H1 (cell line): ENCODE measurements at regions not wholly inside any gene's neighbourhood (a gene's known extent, or its start where the extent isn't known, plus 50 kb on each side); places are given as distances from the start of the nearest gene placed in this dataset.

ENCODE experiments used
- CTCF ChIA-PET: fragments of 300-600 bp; sonication (Branson Sonifier 250); formaldehyde crosslinking; loops from one replicate; lab custom pipeline; 2021; ENCODE audit not compliant: partially characterized antibody; lab: Charles Lee
- POLR2A ChIA-PET: fragments of 300-600 bp; sonication (Branson Sonifier 250); formaldehyde crosslinking; loops from one replicate; lab custom pipeline; 2021; ENCODE audit warnings: inconsistent platforms; ENCODE audit not compliant: partially characterized antibody; lab: Charles Lee
- DNase-seq, 2 experiments: peaks; one replicate each; pipeline versions ENCODE4 v3.0.0 to v3.0.0-alpha.2; 2010 to 2022; ENCODE audit warnings: low spot score in 2 of 2, low read depth in 1 of 2, mixed read lengths in 1 of 2
- FAIRE-seq: peaks from 2 replicates; lab custom pipeline; 2011; peaks lifted over from hg19 to GRCh38; lab: Jason Lieb, UNC
- H2AFZ ChIP-seq: 2 replicates; pipeline ENCODE4 v1.8.1; 2012; ENCODE audit warnings: low read length, inconsistent platforms
- H2AK5ac ChIP-seq: 2 replicates; pipeline ENCODE4 v1.6.1; 2013; ENCODE audit warnings: low read depth, low read length
- H2BK120ac ChIP-seq: replicated peaks from 2 replicates; pipeline ENCODE3; 2013; ENCODE audit warnings: low read depth, low read length, inconsistent platforms
- H2BK12ac ChIP-seq: 2 replicates; pipeline ENCODE4 v1.6.1; 2013; ENCODE audit warnings: low read depth, low read length
- H2BK15ac ChIP-seq: 2 replicates; pipeline ENCODE4 v1.6.1; 2013; ENCODE audit warnings: low read length
- H2BK20ac ChIP-seq: 2 replicates; pipeline ENCODE4 v1.6.1; 2013; ENCODE audit warnings: low read length
- H2BK5ac ChIP-seq: 2 replicates; pipeline ENCODE4 v1.6.1; 2013; ENCODE audit warnings: low read depth, low read length
- H3K14ac ChIP-seq: 2 replicates; pipeline ENCODE4 v1.6.1; 2013; ENCODE audit warnings: inconsistent platforms; ENCODE audit not compliant: insufficient read length
- H3K18ac ChIP-seq: 2 replicates; pipeline ENCODE4 v1.6.1; 2013; ENCODE audit warnings: low read length; ENCODE audit errors: extremely low read depth
- H3K23ac ChIP-seq: 2 replicates; pipeline ENCODE4 v1.6.1; 2013; ENCODE audit warnings: inconsistent platforms; ENCODE audit not compliant: insufficient read length
- H3K23me2 ChIP-seq: 2 replicates; pipeline ENCODE4 v1.6.1; 2013; ENCODE audit warnings: low read depth, low read length
- H3K27ac ChIP-seq: 2 replicates; pipeline ENCODE4 v1.6.1; 2011; ENCODE audit warnings: low read depth, low read length, inconsistent platforms
- H3K27me3 ChIP-seq, 4 experiments: replicated peaks in 1 of 4; 1 replicate in 1 of 4; 2 replicates in 3 of 4; pipeline versions ENCODE4 v1.6.1 to v1.8.1; 2011 to 2013; ENCODE audit warnings: low read length in 3 of 4, mild to moderate bottlenecking in 3 of 4, inconsistent platforms in 2 of 4, mixed read lengths in 2 of 4, moderate library complexity in 1 of 4; ENCODE audit not compliant: control insufficient read depth in 3 of 4, insufficient read depth in 3 of 4; ENCODE audit errors: extremely low read depth in 1 of 4
- H3K36me3 ChIP-seq, 4 experiments: 2 replicates each; pipeline versions ENCODE4 v1.6.1 to v1.8.1; 2011 to 2013; ENCODE audit warnings: mild to moderate bottlenecking in 4 of 4, low read length in 3 of 4, moderate library complexity in 2 of 4, control low read depth in 1 of 4, inconsistent platforms in 1 of 4; ENCODE audit not compliant: insufficient read depth in 4 of 4, control insufficient read depth in 2 of 4
- H3K4ac ChIP-seq: replicated peaks from 2 replicates; pipeline ENCODE3; 2013; ENCODE audit warnings: low read length, low read depth, mixed read lengths, inconsistent platforms; ENCODE audit not compliant: insufficient read length
- H3K4me1 ChIP-seq, 4 experiments: replicated peaks in 1 of 4; 1 replicate in 1 of 4; 2 replicates in 3 of 4; pipeline versions ENCODE4 v1.6.1 to v1.8.1; 2011 to 2013; ENCODE audit warnings: low read length in 3 of 4, inconsistent platforms in 2 of 4, mixed read lengths in 1 of 4; ENCODE audit not compliant: insufficient read depth in 4 of 4, control insufficient read depth in 3 of 4
- H3K4me2 ChIP-seq, 2 experiments: 2 replicates each; pipeline versions ENCODE4 v1.6.1 to v1.8.1; 2011 to 2013; ENCODE audit warnings: low read depth in 2 of 2, low read length in 2 of 2, control low read depth in 1 of 2, inconsistent platforms in 1 of 2, mild to moderate bottlenecking in 1 of 2; ENCODE audit not compliant: insufficient read depth in 1 of 2
- H3K4me3 ChIP-seq, 4 experiments: fragments of 200-600, 300-600 bp in 1 of 4; sonication (generic), shearing (Covaris generic), sonication (Bioruptor Twin) in 1 of 4; 2 replicates each; pipeline versions ENCODE4 v1.5.1 to v1.8.1; 2011 to 2016; ENCODE audit warnings: low read length in 4 of 4, low read depth in 3 of 4, control low read depth in 2 of 4, inconsistent platforms in 2 of 4, mild to moderate bottlenecking in 2 of 4, mixed read lengths in 1 of 4, moderate library complexity in 1 of 4; ENCODE audit not compliant: insufficient read depth in 2 of 4; ENCODE audit errors: extremely low read depth in 1 of 4
- H3K56ac ChIP-seq: replicated peaks from 2 replicates; pipeline ENCODE3; 2013; ENCODE audit warnings: low read depth, mild to moderate bottlenecking, mixed read lengths, low read length, inconsistent platforms; ENCODE audit not compliant: insufficient read length
- H3K79me1 ChIP-seq: 2 replicates; pipeline ENCODE4 v1.6.1; 2013; ENCODE audit warnings: low read depth, low read length, control low read depth
- H3K79me2 ChIP-seq, 2 experiments: 2 replicates each; pipeline versions ENCODE4 v1.6.1 to v1.8.1; 2012 to 2013; ENCODE audit warnings: low read length in 2 of 2, mild to moderate bottlenecking in 2 of 2, inconsistent platforms in 1 of 2; ENCODE audit not compliant: insufficient read depth in 2 of 2, control insufficient read depth in 1 of 2
- H3K9ac ChIP-seq, 4 experiments: replicated peaks in 1 of 4; 1 replicate in 1 of 4; 2 replicates in 3 of 4; pipeline versions ENCODE4 v1.6.1 to v1.8.1; 2011 to 2013; ENCODE audit warnings: low read depth in 3 of 4, low read length in 3 of 4, control low read depth in 2 of 4, mild to moderate bottlenecking in 2 of 4, moderate library complexity in 2 of 4, inconsistent platforms in 1 of 4; ENCODE audit errors: extremely low read depth in 1 of 4
- H3K9me3 ChIP-seq, 2 experiments: 2 replicates each; pipeline versions ENCODE4 v1.6.1 to v1.8.1; 2012 to 2013; ENCODE audit warnings: mild to moderate bottlenecking in 2 of 2, moderate library complexity in 2 of 2, control low read depth in 1 of 2, inconsistent platforms in 1 of 2, low read depth in 1 of 2, low read length in 1 of 2, mixed read lengths in 1 of 2; ENCODE audit not compliant: insufficient read depth in 2 of 2
- H4K20me1 ChIP-seq, 2 experiments: replicated peaks in 1 of 2; 2 replicates each; pipeline versions ENCODE3 to v1.8.1; 2011 to 2013; ENCODE audit warnings: inconsistent platforms in 2 of 2, low read length in 2 of 2, mild to moderate bottlenecking in 1 of 2; ENCODE audit not compliant: insufficient read depth in 2 of 2, control insufficient read depth in 1 of 2
- H4K5ac ChIP-seq: 2 replicates; pipeline ENCODE4 v1.6.1; 2013; ENCODE audit warnings: low read length, low read depth, mixed read lengths, inconsistent platforms; ENCODE audit not compliant: insufficient read length
- H4K8ac ChIP-seq: 2 replicates; pipeline ENCODE4 v1.8.0; 2013; ENCODE audit warnings: mild to moderate bottlenecking, moderate library complexity, low read length, inconsistent platforms; ENCODE audit not compliant: insufficient read depth; ENCODE audit errors: extremely low read depth
- H4K91ac ChIP-seq: replicated peaks from 2 replicates; pipeline ENCODE3; 2013; ENCODE audit warnings: low read length, mixed read lengths, inconsistent platforms; ENCODE audit not compliant: insufficient read length
- BCL11A ChIP-seq, 2 experiments: IDR thresholded peaks; one replicate each; pipeline ENCODE4 v1.6.1; 2011; ENCODE audit warnings: low read depth in 2 of 2, low read length in 2 of 2, mild to moderate bottlenecking in 2 of 2
- NANOG ChIP-seq: IDR thresholded peaks from 2 replicates; pipeline ENCODE4 v1.6.1; 2011; ENCODE audit warnings: low read length, low read depth, mild to moderate bottlenecking, inconsistent platforms; ENCODE audit not compliant: insufficient read depth, poor library complexity, severe bottlenecking
- SIX5 ChIP-seq: IDR thresholded peaks from 2 replicates; pipeline ENCODE4 v1.6.1; 2011; ENCODE audit warnings: mild to moderate bottlenecking, low read depth, low read length
- TEAD4 ChIP-seq: IDR thresholded peaks from 2 replicates; pipeline ENCODE4 v1.6.1; 2012; ENCODE audit warnings: low read depth, low read length, inconsistent platforms, mixed read lengths
- WGBS, 2 experiments: shearing (Covaris generic) in 1 of 2; methylation state at CpG; one replicate each; pipeline versions ENCODE4 v1.1.6 to v1.1.7; 2013 to 2015; ENCODE audit warnings: low lambda C conversion rate in 2 of 2, mixed read lengths in 2 of 2, inconsistent platforms in 1 of 2, low coverage in 1 of 2, missing lambda C conversion rate in 1 of 2; ENCODE audit not compliant: insufficient replicate concordance in 2 of 2, insufficient coverage in 1 of 2, insufficient read length in 1 of 2; ENCODE audit errors: extremely low coverage in 1 of 2, missing lambda C conversion rate in 1 of 2; 5-methylcytosine and 5-hydroxymethylcytosine counted together

DNA sequence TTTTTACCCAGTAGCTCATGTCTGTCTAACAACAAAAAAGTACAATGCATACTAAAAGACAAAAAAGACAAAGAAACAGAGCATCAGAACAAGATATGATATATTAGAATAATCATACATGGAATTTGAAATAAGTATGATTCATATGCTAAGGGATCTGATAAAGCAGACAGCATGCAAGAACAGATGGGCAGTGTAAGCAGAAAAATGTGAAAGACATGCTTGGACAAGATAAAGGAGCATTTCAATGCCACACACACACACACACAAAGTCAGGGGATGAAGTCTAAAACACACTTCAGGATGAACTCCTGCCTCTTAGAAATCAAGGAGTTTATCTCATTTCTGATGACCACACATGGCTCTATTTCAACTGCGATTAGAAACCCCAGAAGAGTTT lies 649.6 kb upstream of the NDST4 start:
- no peak overlapping the region for H3K4ac ChIP-seq
- no peaks in the 10 kb centered on the region for H3K27me3 ChIP-seq
- no peak overlapping the region for H4K5ac ChIP-seq
- H3K9me3 ChIP-seq: no peaks in the 10 kb centered on the region
- DNase-seq: no peak
- no peaks in the 10 kb centered on the region for H3K79me2 ChIP-seq
- H3K27ac ChIP-seq: no peak overlapping the region
- H3K23ac ChIP-seq: no peak overlapping the region
- H3K79me1 ChIP-seq: no peaks in the 10 kb centered on the region
- no peak overlapping the region for H2BK120ac ChIP-seq
- FAIRE-seq: no peak
- no peak overlapping the region for H4K8ac ChIP-seq
- no peak overlapping the region for H3K18ac ChIP-seq
- no peak overlapping the region for H3K4me2 ChIP-seq
- H4K20me1 ChIP-seq: no peaks in the 10 kb centered on the region
- H3K9ac ChIP-seq: no peak overlapping the region
- CTCF ChIA-PET: no interaction called here
- H2BK20ac ChIP-seq: no peak overlapping the region
- H3K23me2 ChIP-seq: no peaks in the 10 kb centered on the region
- H3K14ac ChIP-seq: no peak overlapping the region
- WGBS, 2 experiments: 100% methylated on average over 1 of the region's 1 CpG; no CpG with 5 or more reads in 1 of the 2 experiments
- no peak overlapping the region for H3K56ac ChIP-seq
- H4K91ac ChIP-seq: no peak overlapping the region
- H2AFZ ChIP-seq: no peak overlapping the region
- POLR2A ChIA-PET: no interaction called here
- H2BK12ac ChIP-seq: no peak overlapping the region
- H2BK5ac ChIP-seq: no peak overlapping the region
- H3K4me1 ChIP-seq: no peaks in the 10 kb centered on the region
- TF ChIP-seq BCL11A (IDR thresholded peaks at IDR 0.05; ENCODE audit: low read depth in 2 of 2, low read length in 2 of 2) (no peak), TEAD4 (no peak), SIX5 (no peak), NANOG (no peak)
- no peak overlapping the region for H3K4me3 ChIP-seq
- H3K36me3 ChIP-seq: no peaks in the 10 kb centered on the region
- H2BK15ac ChIP-seq: no peak overlapping the region
- H2AK5ac ChIP-seq: no peak overlapping the region
